ENCODE measurements at regions not wholly inside any gene's neighbourhood (a gene's known extent, or its start where the extent isn't known, plus 50 kb on each side); places are given as distances from the start of the nearest gene placed in this dataset.

DNA sequence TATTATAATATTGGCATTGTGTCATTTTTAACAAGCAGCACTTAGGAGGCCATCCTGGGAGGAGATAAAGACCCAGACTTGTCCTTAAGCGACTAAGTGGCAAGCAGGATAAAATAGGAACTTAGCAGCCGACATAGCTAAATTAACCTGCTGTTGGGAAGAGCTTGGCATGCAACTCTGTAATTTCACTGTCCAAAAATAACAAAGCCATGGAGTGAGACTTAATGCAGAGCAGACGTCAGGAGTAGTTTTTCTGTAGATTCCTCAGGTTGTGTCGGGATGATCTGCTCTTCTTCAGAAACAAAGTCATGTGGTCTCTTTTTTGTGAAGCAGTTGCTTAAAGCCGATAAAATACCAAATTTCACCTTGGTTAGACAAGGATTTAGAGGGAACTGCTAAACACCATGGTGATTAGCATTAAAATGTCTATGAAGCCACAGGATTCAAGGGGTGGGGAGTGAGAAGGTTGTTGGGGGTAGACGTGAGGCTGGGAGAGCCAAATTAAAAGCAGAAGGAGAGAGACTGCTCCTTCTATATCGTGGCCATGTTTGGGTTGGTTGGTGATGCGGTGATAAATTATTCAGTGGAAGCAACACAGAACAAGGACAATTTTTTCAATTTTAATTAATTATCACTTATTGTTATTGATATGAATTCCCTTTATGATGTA, 303.0 kb downstream of the CSNK1G3 start:
- DNase-seq: no peak

- DNase-seq: no peak
These were observed 302.1 kb downstream of the CSNK1G3 start for GRCh38 chr5:123813937-123814624.

- no peak for DNase-seq
These were observed 301.3 kb downstream of the CSNK1G3 start for GRCh38 chr5:123813264-123813663.

DNA sequence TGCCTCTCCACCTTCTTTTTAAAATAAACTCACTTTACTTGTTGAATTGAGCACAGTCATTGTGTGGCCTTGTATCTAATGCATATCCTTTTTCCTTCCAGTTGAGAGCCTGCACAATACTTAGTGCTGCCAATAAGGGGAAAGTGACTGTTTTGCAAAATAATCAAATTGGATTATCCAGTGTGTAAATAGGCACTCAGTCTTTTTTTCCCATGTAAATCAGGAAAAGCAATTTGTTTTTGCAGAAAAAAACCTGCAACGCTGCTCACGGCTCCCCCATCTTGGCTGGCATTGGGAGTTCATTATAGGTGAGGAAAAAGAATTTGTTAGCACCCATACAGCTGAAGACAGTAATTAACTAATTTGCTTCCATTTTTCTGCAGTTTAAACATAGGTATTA, 299.9 kb downstream of the CSNK1G3 start:
- DNase-seq: no peak

GRCh38 chr5:123810746-123811340, 298.9 kb downstream of the CSNK1G3 start:
- DNase-seq: no peak

DNA sequence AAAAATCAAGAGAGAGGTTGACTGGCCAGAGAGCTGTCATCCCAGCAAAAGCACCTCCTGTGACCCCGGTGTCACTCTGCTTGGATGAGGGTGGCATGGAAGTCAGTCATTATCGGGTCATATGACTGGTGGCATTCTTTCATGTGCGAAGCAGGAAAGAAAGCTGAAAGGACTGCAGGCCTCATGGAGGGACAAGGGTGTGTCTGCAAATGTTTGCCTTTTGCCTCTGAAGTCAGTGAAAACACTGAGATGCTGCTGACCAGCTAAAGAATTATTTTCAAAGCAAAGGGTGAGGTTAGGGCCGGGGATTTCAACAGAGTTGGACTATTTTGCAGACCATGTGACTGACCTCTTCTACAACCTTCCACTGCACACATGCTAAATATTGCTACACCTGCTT, 298.3 kb downstream of the CSNK1G3 start:
- no peak for DNase-seq

DNA sequence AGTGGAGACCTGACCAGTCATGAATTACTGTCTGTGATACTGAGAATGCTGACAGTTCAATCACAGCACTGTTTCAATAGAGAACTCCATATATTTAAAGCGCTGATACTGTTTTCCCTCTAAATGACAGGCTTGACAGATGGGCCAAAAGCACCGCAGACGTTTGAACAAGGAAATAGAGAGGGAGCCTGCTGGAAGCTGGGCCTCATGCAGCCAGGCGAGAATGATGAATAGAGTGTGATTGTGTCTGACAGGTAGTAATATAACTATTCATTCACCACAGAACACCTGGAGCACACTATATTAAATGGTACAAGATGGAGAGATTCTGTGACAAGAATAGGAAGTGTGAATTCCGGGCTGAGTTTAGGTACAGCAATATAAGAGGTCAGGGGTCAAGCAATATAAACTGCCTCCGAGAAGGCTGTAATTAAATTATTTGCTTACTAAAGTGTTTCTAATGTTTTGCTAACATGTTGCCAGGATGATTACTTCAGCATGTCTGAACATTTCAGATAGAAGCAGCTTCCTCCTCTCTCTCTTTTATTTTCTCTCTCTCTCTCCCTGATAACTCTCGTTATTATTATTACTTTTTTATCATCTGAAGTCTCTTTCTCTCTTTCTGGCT, 297.7 kb downstream of the CSNK1G3 start:
- no peak for DNase-seq

DNA sequence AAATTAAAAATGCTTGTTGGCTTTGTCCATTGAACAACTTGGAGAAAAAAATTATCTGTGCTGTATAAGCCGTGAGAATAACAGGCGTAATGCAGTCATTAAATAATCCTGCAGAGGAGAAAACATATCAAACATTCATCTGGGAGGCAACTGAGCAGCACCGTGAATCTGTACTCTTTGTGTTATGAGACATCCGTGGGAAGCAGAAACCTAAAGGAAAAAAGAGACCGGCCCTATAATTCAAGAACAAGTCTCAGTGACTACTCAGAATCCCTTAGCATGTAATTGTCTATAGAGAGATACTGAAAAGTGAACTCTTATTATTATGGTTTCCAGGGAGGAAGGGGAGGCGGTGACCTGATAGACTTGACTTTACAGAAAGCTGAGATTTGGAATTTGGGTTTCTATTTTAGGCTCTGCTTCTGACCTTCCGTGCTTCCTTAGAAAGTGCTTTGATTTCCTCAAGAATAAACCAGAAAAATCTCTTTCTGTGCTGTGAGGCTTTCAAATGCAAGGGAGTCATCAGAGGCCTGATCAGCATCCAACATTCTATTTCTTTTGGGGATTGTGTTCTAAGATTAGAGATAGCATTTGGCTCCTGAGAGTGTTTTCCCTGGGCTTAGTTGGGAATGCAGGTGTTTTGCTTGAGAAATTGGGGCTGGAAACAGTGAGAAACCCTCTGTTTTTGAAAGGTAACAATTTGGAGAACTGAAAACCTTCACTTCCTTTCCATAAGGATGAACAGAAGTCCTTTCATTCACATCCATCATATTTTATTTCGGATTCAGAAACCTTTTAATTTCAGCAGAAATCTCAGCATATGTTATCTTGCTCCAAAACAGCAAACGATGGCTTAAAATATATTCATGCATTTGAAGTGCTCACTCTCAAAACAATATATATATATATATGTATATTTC, 296.7 kb downstream of the CSNK1G3 start:
- DNase-seq: no peak

- DNase-seq: no peak
These were observed 295.4 kb downstream of the CSNK1G3 start for GRCh38 chr5:123807177-123807945.

GRCh38 chr5:123806644-123807043, 294.7 kb downstream of the CSNK1G3 start:
- no peak for DNase-seq

DNA sequence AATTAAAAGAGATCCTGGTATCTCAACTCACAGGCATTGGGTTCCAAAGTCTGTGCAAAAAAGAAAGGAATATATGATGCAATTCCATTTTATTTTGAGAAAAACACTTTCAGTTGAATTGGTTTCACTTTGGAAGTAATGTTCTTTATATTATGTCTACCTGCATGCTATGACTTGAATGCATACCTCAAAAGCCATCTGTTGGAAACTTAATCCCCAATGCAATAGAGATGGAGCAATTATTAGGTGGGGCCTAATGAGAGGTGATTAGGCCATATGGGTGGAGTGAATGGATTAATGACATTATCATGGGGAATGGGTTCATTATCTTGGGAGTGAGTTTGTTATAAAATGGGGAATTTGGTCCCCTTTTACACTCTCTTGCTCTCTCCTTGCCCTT, 293.3 kb downstream of the CSNK1G3 start:
- no peak for DNase-seq

DNA sequence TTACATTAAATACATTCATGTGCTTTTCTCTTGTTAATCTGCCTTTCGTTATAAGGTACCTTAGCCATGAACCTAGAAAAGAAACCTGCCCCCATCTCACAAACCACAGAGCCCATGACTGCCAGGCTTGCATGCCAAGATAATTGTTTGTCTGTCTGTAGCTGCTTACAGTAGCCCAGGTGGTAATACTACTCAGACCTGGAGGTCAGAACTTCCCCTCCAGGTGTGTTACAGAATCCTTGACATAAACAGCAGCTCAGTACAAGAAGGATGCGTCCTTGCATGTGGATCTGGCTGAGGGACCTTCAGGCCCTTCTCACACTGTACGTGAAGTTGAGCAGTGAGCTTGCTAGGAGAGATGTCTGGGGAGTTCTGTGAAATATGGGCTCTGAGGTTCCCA, 291.4 kb downstream of the CSNK1G3 start:
- no peak for DNase-seq

- DNase-seq: no peak
These were observed 290.4 kb downstream of the CSNK1G3 start for GRCh38 chr5:123802298-123802951.

- no peak for DNase-seq
These were observed 288.7 kb downstream of the CSNK1G3 start for GRCh38 chr5:123800640-123801039.

DNA sequence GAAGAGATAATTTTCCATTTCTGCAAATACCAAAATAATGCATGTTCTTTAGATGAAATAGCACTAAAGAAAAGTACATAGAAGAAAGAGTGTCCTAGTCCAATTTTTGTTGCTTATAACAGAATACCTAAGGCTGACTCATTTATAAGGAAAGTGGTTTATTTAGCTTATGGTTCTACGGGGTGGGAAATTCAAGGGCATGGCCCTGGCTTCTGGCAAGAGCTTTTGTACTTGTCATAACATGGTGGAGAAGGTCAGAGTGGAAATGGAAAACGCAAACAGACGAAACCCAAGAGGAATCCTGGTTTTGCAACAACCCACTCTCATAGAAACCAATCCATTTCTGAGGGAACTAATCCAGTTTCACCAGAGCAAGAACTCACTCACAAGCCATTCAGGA, 283.7 kb downstream of the CSNK1G3 start:
- no peak for DNase-seq

DNA sequence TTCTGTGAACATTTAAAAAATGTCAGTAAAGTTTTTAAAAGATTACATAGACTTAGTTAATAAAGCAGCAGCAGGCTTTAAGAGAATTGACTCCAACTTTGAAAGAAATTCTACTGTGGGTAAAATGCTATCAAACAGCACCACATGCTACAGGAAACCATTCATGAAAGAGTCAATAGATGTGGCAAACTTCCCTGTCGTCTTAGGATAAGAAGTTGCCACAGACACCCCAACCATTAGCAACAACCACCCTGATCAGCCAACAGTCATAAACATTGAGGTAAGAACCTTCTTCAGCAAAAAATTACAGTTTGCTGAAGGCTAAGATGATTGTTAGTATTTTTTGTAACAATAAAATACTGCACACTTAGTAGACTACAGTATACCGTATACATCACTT, 278.2 kb downstream of the CSNK1G3 start:
- DNase-seq: no peak

DNA sequence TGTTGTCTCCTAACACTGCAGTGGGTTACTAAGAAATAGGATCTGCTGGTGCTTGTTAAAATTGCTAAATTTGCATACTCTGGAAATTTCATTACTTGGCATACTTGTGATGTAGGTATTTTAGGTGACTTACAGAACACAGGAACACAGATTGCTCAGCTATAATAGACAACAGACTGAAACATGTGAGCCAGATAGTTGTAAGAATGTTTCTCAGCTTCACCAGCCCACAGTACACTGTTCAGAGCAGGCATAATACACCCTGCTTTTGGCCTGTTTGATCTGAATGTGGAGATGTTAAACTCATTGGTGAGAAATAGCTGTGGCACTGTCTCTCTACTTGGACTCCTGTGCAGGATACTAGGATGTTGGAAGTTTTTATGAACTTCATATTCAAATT, 275.7 kb downstream of the CSNK1G3 start:
- DNase-seq: no peak

DNA sequence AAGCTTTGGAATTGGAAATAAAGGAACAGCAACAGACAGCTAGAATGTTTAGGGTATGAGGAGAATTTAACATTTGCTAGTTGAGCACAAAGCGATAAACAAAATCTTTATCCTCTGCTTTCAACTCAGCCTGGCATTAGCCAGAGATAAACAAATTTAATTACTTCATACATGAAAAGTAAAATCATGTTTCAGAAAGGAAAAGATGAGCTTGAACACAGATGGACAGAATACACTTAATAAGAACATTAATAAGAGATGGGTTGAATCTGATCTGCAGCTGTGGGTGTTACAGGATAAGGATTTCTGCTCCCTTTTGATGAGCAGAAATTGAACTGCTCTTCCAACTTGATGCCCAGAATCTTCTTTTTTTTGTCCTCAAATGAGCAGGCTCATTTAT, 275.2 kb downstream of the CSNK1G3 start:
- DNase-seq: no peak

GRCh38 chr5:123786411-123786810, 274.4 kb downstream of the CSNK1G3 start:
- no peak for DNase-seq

- no peak for DNase-seq
These were observed 273.4 kb downstream of the CSNK1G3 start for GRCh38 chr5:123785162-123786071.

All from CD4-positive, alpha-beta T cell treated with Interleukin-12 subunit alpha and Interleukin-12 subunit beta, for 1 hour (primary cell).